ENCODE measurements at regions not wholly inside any gene's neighbourhood (a gene's known extent, or its start where the extent isn't known, plus 50 kb on each side); places are given as distances from the start of the nearest gene placed in this dataset.

DNA sequence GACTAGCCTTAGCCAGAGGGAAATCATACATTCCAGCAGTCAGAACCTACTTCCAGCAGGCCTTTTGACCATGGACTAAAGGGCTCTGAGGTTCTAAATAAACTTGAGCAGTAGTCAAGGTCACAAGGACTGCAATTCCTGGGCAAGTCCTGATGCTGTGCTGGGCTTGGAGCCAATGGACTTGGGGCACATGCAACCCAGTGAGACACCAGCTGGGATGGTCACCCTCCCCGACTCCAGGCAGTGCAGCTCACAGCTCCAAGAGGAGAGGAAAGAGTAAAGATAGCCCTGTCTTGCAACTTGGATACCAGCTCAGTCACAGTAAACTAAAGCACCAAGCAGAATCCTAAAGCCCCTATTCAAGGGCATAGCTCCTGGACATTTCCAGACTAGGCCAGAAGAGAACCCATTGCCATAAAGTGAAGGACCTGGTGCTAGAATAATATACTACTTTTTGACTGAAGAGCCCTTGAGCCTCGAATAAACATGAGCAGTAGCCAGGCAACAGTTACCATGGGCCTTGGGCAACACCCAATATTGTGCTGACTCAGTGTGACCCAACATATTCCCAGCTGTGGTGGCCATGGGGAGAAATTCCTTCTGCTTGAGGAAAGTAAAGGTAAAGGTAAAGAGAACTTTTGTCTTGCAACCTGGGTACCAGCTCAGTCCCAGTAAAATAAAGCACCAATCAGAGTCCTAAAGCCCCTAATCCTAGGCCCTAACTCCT, 226.2 kb upstream of the CLEC14A start (continued):
- TF ChIP-seq, protein P1, sequence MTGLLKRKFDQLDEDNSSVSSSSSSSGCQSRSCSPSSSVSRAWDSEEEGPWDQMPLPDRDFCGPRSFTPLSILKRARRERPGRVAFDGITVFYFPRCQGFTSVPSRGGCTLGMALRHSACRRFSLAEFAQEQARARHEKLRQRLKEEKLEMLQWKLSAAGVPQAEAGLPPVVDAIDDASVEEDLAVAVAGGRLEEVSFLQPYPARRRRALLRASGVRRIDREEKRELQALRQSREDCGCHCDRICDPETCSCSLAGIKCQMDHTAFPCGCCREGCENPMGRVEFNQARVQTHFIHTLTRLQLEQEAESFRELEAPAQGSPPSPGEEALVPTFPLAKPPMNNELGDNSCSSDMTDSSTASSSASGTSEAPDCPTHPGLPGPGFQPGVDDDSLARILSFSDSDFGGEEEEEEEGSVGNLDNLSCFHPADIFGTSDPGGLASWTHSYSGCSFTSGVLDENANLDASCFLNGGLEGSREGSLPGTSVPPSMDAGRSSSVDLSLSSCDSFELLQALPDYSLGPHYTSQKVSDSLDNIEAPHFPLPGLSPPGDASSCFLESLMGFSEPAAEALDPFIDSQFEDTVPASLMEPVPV (CRISPR knock-in tag; IDR thresholded peaks at IDR 0.05), result no peak
- TF ChIP-seq RARA (CRISPR knock-in tag; IDR thresholded peaks at IDR 0.05), result no peak
- TF ChIP-seq MAFF (IDR thresholded peaks at IDR 0.05; ENCODE audit: low read depth, low read length), result peak; percentile 63

DNA sequence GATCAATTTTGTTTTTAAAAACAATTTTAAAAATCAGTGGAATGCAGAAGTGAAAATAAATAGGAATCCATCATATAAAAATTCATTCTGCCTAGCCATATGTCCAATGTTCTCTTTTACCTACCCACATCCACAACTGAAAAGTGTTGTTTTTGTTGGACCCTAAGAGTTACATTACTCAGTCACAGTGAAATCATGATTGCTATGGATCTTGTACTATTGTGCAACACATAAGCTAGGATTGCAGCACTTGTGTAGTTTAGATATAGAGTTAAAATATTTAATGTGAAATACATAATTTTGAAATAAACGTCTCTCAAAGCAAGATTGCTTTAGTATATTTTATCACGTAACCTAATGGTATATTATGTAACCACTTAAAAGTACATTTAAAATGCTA, 213.3 kb upstream of the CLEC14A start:
- FAIRE-seq, result no peak
- CTCF ChIA-PET (ENCODE audit: low intra/inter-chr PET ratio, low total read pairs), result no interaction called here

More for the DNA sequence above, 213.3 kb upstream of the CLEC14A start:
- Histone ChIP-seq H3K4me3 (replicated peaks in 1 of 3; ENCODE audit: insufficient read depth in 1 of 3, low read depth in 2 of 3, low read length in 3 of 3) (no peak overlapping the region), H3K27me3 (ENCODE audit: control insufficient read depth in 1 of 2, insufficient read depth in 2 of 2, low read length in 2 of 2) (no peaks in the 10 kb centered on the region), H3K36me3 (replicated peaks in 1 of 2; ENCODE audit: control insufficient read depth in 1 of 2, insufficient read depth in 2 of 2, low read length in 2 of 2) (no peaks in the 10 kb centered on the region), H3K9ac (ENCODE audit: insufficient read depth, low read depth, low read length) (no peak overlapping the region), H3K4me1 (ENCODE audit: insufficient read depth, low read length) (no peaks in the 10 kb centered on the region), H3K9me3 (ENCODE audit: low read length) (peaks cover 91% of the 10 kb centered on the region), H2AFZ (ENCODE audit: low read length) (no peak overlapping the region), H3K4me2 (ENCODE audit: low read depth, low read length) (no peak overlapping the region), H3K79me2 (ENCODE audit: insufficient read depth, low read length) (no peaks in the 10 kb centered on the region), H4K20me1 (ENCODE audit: insufficient read depth, low read length) (no peaks in the 10 kb centered on the region), H3K27ac (ENCODE audit: extremely low read length, insufficient read depth, low read length) (no peak overlapping the region)
- TF ChIP-seq RCOR2 (CRISPR knock-in tag; IDR thresholded peaks at IDR 0.05) (no peak), CEBPG (CRISPR knock-in tag; IDR thresholded peaks at IDR 0.05) (peak; percentile 36; the same call in 1 of the 2 replicates), ZNF354B (CRISPR knock-in tag; IDR thresholded peaks at IDR 0.05) (no peak), SMC3 (IDR thresholded peaks at IDR 0.05; ENCODE audit: low read length) (peak; percentile 12; the same call in 1 of the 2 replicates), CBX1 (IDR thresholded peaks at IDR 0.05; ENCODE audit: low read depth) (no peak), CEBPB (IDR thresholded peaks at IDR 0.05; ENCODE audit: borderline replicate concordance, low read depth, low read length) (peak; percentile 97)
- intact Hi-C loops (cut with micrococcal nuclease; ENCODE audit: unreplicated experiment) (no loop called here), in situ Hi-C loops (cut with HindIII; ENCODE audit: extremely low pct_ligation_motif_present, low pct_unique_long_range_greater_than_20kb) (no loop called here)
- BruUV-seq (replicated peaks), result no TSS peak
- POLR2A ChIA-PET, result no interaction called here
- no peak for ATAC-seq
- 45% methylated on average over 2 of the region's 2 CpGs for WGBS (ENCODE audit: low lambda C conversion rate)
- DNase-seq (ENCODE audit: low spot score), result no peak

Measured in HepG2 (cell line).